Stimulated activated naive CD8-positive, alpha-beta T cell treated with anti-CD3 and anti-CD28 coated beads, Interleukin-15, amount 100 ng/mL, for 72 hours (primary cell): ENCODE measurements at regions not wholly inside any gene's neighbourhood (a gene's known extent, or its start where the extent isn't known, plus 50 kb on each side); places are given as distances from the start of the nearest gene placed in this dataset.

Experiments used
- ATAC-seq: fragments of 150-1000 bp; cut with Tn5 transposase; 2 replicates; pipeline ENCODE4 v1.10.0; 2021; ENCODE audit warnings: mild to moderate bottlenecking, moderate library complexity
- DNase-seq, 2 donors: peaks; one replicate each; pipeline ENCODE4 v3.0.0; 2021 to 2022
- H3K27ac Mint-ChIP-seq, 2 donors: one replicate each; pipeline ENCODE4 v1.8.0; 2022; ENCODE audit warnings: mild to moderate bottlenecking in 2 of 2, mixed read lengths in 2 of 2, moderate library complexity in 2 of 2
- H3K27me3 Mint-ChIP-seq: one replicate; pipeline ENCODE4 v1.8.0; 2022; ENCODE audit warnings: mixed read lengths
- H3K4me1 Mint-ChIP-seq: one replicate; pipeline ENCODE4 v1.8.0; 2022; ENCODE audit warnings: mild to moderate bottlenecking, mixed read lengths
- H3K4me3 Mint-ChIP-seq, 2 donors: one replicate each; pipeline ENCODE4 v1.8.0; 2022; ENCODE audit warnings: mild to moderate bottlenecking in 2 of 2, mixed read lengths in 2 of 2, moderate library complexity in 1 of 2
- H3K9me3 Mint-ChIP-seq, 2 donors: one replicate each; pipeline ENCODE4 v1.8.0; 2022; ENCODE audit warnings: mixed read lengths in 2 of 2

GRCh38 chr1:83813576-83813975 lies 185.4 kb downstream of the TTLL7 start:
- no peaks in the 10 kb centered on the region for H3K27me3 Mint-ChIP-seq
- DNase-seq (no peak), ATAC-seq (no peak)
- H3K4me3 Mint-ChIP-seq = no peak overlapping the region
- peaks cover 0 to 4% of the 10 kb centered on the region in 2 donors for H3K9me3 Mint-ChIP-seq
- H3K4me1 Mint-ChIP-seq = no peaks in the 10 kb centered on the region
- no peak overlapping the region for H3K27ac Mint-ChIP-seq

- no peaks in the 10 kb centered on the region for H3K27me3 Mint-ChIP-seq
- no peak for DNase-seq
- H3K9me3 Mint-ChIP-seq = no peaks in the 10 kb centered on the region
- no peak overlapping the region for H3K27ac Mint-ChIP-seq
- no peak for ATAC-seq
- H3K4me3 Mint-ChIP-seq = no peak overlapping the region
- no peaks in the 10 kb centered on the region for H3K4me1 Mint-ChIP-seq
Measured at GRCh38 chr1:83810144-83810543, 188.8 kb downstream of the TTLL7 start.

- Mint-ChIP-seq H3K27me3 (no peaks in the 10 kb centered on the region), H3K9me3 (no peaks in the 10 kb centered on the region), H3K27ac (no peak overlapping the region), H3K4me3 (no peak overlapping the region), H3K4me1 (no peaks in the 10 kb centered on the region)
- DNase-seq = no peak
- no peak for ATAC-seq
Measured at GRCh38 chr1:83808536-83808935, 190.4 kb downstream of the TTLL7 start.

- Mint-ChIP-seq H3K27ac (no peak overlapping the region), H3K27me3 (no peaks in the 10 kb centered on the region), H3K4me1 (no peaks in the 10 kb centered on the region), H3K9me3 (no peaks in the 10 kb centered on the region), H3K4me3 (no peak overlapping the region)
- DNase-seq = no peak
- no peak for ATAC-seq
Measured at GRCh38 chr1:83807821-83808220, 191.1 kb downstream of the TTLL7 start.

- Mint-ChIP-seq H3K27me3 (no peaks in the 10 kb centered on the region), H3K9me3 (no peaks in the 10 kb centered on the region)
Measured at GRCh38 chr1:83807231-83807630, 191.7 kb downstream of the TTLL7 start.

GRCh38 chr1:83805921-83806320 lies 193.0 kb downstream of the TTLL7 start:
- Mint-ChIP-seq H3K9me3 (no peaks in the 10 kb centered on the region), H3K4me1 (no peaks in the 10 kb centered on the region), H3K4me3 (no peak overlapping the region), H3K27me3 (no peaks in the 10 kb centered on the region), H3K27ac (no peak overlapping the region)
- DNase-seq = no peak
- no peak for ATAC-seq

More at GRCh38 chr1:83807231-83807630, 191.7 kb downstream of the TTLL7 start:
- Mint-ChIP-seq H3K27ac (no peak overlapping the region), H3K4me3 (no peak overlapping the region), H3K4me1 (no peaks in the 10 kb centered on the region)
- ATAC-seq = no peak
- DNase-seq = no peak

GRCh38 chr1:83802460-83803152 lies 196.3 kb downstream of the TTLL7 start:
- ATAC-seq (no peak), DNase-seq (no peak)
- Mint-ChIP-seq H3K27ac (no peak overlapping the region), H3K4me1 (no peaks in the 10 kb centered on the region), H3K4me3 (no peak overlapping the region), H3K9me3 (no peaks in the 10 kb centered on the region), H3K27me3 (no peaks in the 10 kb centered on the region)

- Mint-ChIP-seq H3K27ac (no peak overlapping the region), H3K4me1 (no peaks in the 10 kb centered on the region), H3K27me3 (no peaks in the 10 kb centered on the region), H3K9me3 (no peaks in the 10 kb centered on the region), H3K4me3 (no peak overlapping the region)
- DNase-seq (no peak), ATAC-seq (no peak)
Measured at GRCh38 chr1:83802023-83802422, 196.9 kb downstream of the TTLL7 start.

GRCh38 chr1:83800066-83800465 lies 198.9 kb downstream of the TTLL7 start:
- Mint-ChIP-seq H3K4me1 (no peaks in the 10 kb centered on the region), H3K9me3 (no peaks in the 10 kb centered on the region), H3K27me3 (no peaks in the 10 kb centered on the region), H3K27ac (no peak overlapping the region), H3K4me3 (no peak overlapping the region)
- no peak for ATAC-seq
- no peak for DNase-seq

GRCh38 chr1:83799594-83799993 lies 199.3 kb downstream of the TTLL7 start:
- ATAC-seq (no peak), DNase-seq (no peak)
- Mint-ChIP-seq H3K4me1 (no peaks in the 10 kb centered on the region), H3K4me3 (no peak overlapping the region), H3K27ac (no peak overlapping the region), H3K27me3 (no peaks in the 10 kb centered on the region), H3K9me3 (no peaks in the 10 kb centered on the region)

- DNase-seq (no peak), ATAC-seq (no peak)
- Mint-ChIP-seq H3K27me3 (no peaks in the 10 kb centered on the region), H3K4me3 (no peak overlapping the region), H3K27ac (no peak overlapping the region), H3K4me1 (no peaks in the 10 kb centered on the region), H3K9me3 (no peaks in the 10 kb centered on the region)
Measured at GRCh38 chr1:83798965-83799364, 200.0 kb downstream of the TTLL7 start.

GRCh38 chr1:83796409-83796808 lies 202.5 kb downstream of the TTLL7 start:
- no peaks in the 10 kb centered on the region for H3K27me3 Mint-ChIP-seq
- H3K4me1 Mint-ChIP-seq = no peaks in the 10 kb centered on the region
- no peak overlapping the region for H3K4me3 Mint-ChIP-seq
- DNase-seq (no peak), ATAC-seq (no peak)
- no peaks in the 10 kb centered on the region for H3K9me3 Mint-ChIP-seq
- H3K27ac Mint-ChIP-seq = no peak overlapping the region

GRCh38 chr1:83794384-83794783 lies 204.5 kb downstream of the TTLL7 start:
- H3K27me3 Mint-ChIP-seq = no peaks in the 10 kb centered on the region
- no peaks in the 10 kb centered on the region for H3K9me3 Mint-ChIP-seq
- H3K27ac Mint-ChIP-seq = no peak overlapping the region
- ATAC-seq (no peak), DNase-seq (no peak)
- no peaks in the 10 kb centered on the region for H3K4me1 Mint-ChIP-seq
- no peak overlapping the region for H3K4me3 Mint-ChIP-seq

- Mint-ChIP-seq H3K4me3 (no peak overlapping the region), H3K4me1 (no peaks in the 10 kb centered on the region), H3K27me3 (no peaks in the 10 kb centered on the region), H3K27ac (no peak overlapping the region), H3K9me3 (no peaks in the 10 kb centered on the region)
- no peak for DNase-seq
- ATAC-seq = no peak
Measured at GRCh38 chr1:83791821-83792437, 207.0 kb downstream of the TTLL7 start.

- H3K4me1 Mint-ChIP-seq = no peaks in the 10 kb centered on the region
- no peak for ATAC-seq
- no peak overlapping the region for H3K4me3 Mint-ChIP-seq
- no peak for DNase-seq
- no peaks in the 10 kb centered on the region for H3K9me3 Mint-ChIP-seq
- H3K27me3 Mint-ChIP-seq = no peaks in the 10 kb centered on the region
- H3K27ac Mint-ChIP-seq = no peak overlapping the region
Measured at GRCh38 chr1:83790446-83790845, 208.5 kb downstream of the TTLL7 start.

- no peak overlapping the region for H3K27ac Mint-ChIP-seq
- H3K4me3 Mint-ChIP-seq = no peak overlapping the region
- no peaks in the 10 kb centered on the region for H3K9me3 Mint-ChIP-seq
- ATAC-seq (no peak), DNase-seq (no peak)
- H3K27me3 Mint-ChIP-seq = no peaks in the 10 kb centered on the region
- H3K4me1 Mint-ChIP-seq = no peaks in the 10 kb centered on the region
Measured at GRCh38 chr1:83787246-83787998, 211.5 kb downstream of the TTLL7 start.
